Erythroblast (primary cell): ENCODE measurements at regions not wholly inside any gene's neighbourhood (a gene's known extent, or its start where the extent isn't known, plus 50 kb on each side); places are given as distances from the start of the nearest gene placed in this dataset.

Experiments
- GATA1 ChIP-seq: IDR thresholded peaks from 2 replicates; pipeline ENCODE4 v1.6.1; 2011; ENCODE audit warnings: low read depth, mild to moderate bottlenecking, control low read depth, low read length, moderate library complexity
- POLR2A ChIP-seq: IDR thresholded peaks from 2 replicates; pipeline ENCODE4 v1.6.1; 2011; ENCODE audit warnings: mild to moderate bottlenecking, low read length

GRCh38 chr3:124627501-124627908, 102.7 kb upstream of the UMPS start:
- TF ChIP-seq POLR2A: no peak
- no peak for TF ChIP-seq GATA1
